Parathyroid adenoma (tissue), 2 donors: ENCODE measurements at regions not wholly inside any gene's neighbourhood (a gene's known extent, or its start where the extent isn't known, plus 50 kb on each side); places are given as distances from the start of the nearest gene placed in this dataset.

ENCODE experiments used
- H2AFZ ChIP-seq: fragments of 300-600 bp; sonication (generic); one replicate; pipeline ENCODE4 v1.7.0; 2017; ENCODE audit warnings: antibody characterized with exemption, mild to moderate bottlenecking
- H3K27ac ChIP-seq: fragments of 300-600 bp; sonication (generic); one replicate; pipeline ENCODE4 v1.7.0; 2017
- H3K27me3 ChIP-seq: fragments of 300-600 bp; sonication (generic); one replicate; pipeline ENCODE4 v1.7.0; 2017; ENCODE audit warnings: low read length; ENCODE audit not compliant: control insufficient read depth, insufficient read depth
- H3K36me3 ChIP-seq: fragments of 300-600 bp; sonication (generic); one replicate; pipeline ENCODE4 v1.7.0; 2017; ENCODE audit warnings: low read length; ENCODE audit not compliant: control insufficient read depth, insufficient read depth
- H3K4me1 ChIP-seq: fragments of 300-600 bp; sonication (generic); one replicate; pipeline ENCODE4 v1.7.0; 2017; ENCODE audit warnings: control low read depth
- H3K4me2 ChIP-seq: fragments of 300-600 bp; sonication (generic); one replicate; pipeline ENCODE4 v1.7.0; 2017; ENCODE audit warnings: low read length
- H3K4me3 ChIP-seq: fragments of 300-600 bp; sonication (generic); one replicate; pipeline ENCODE4 v1.7.0; 2017; ENCODE audit warnings: low read depth, low read length
- H3K79me2 ChIP-seq: fragments of 300-600 bp; sonication (generic); one replicate; pipeline ENCODE4 v1.7.0; 2017; ENCODE audit warnings: control low read depth
- H3K9ac ChIP-seq: fragments of 300-600 bp; sonication (generic); one replicate; pipeline ENCODE4 v1.7.0; 2017; ENCODE audit warnings: mild to moderate bottlenecking
- H3K9me3 ChIP-seq: fragments of 300-600 bp; sonication (generic); one replicate; pipeline ENCODE4 v1.7.0; 2017; ENCODE audit warnings: low read length; ENCODE audit not compliant: control insufficient read depth
- TF ChIP-seq, protein P1 (sequence below): fragments of 300-600 bp; sonication (generic); IDR thresholded peaks from one replicate; pipeline ENCODE4 v1.7.0; 2017; ENCODE audit warnings: antibody characterized with exemption, mild to moderate bottlenecking
- donor health status: primary hyperparathyroidism.

DNA sequence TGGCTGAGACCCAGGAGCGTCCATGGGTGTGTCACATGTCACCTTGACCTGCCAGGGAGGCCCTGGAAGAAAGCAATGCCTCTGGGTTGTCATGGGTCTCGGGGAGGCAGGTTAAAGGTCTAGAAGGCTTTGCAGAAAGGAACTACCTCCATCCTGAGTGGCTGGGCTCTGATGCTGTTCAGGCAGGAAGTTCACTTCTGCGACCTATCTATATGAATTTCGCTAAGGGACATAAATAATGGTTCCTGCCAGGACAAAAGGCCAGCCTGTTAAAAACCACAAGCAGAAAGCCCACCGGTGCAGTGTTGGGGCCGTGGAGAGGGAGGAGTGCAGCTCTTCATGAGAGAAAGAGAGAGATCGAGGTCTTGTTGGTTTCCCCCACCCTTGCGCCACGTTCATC, 182.9 kb downstream of the PTPN20 start:
- H3K27me3 ChIP-seq = no peaks in the 10 kb centered on the region
- H3K4me2 ChIP-seq = no peak overlapping the region
- H3K4me3 ChIP-seq = no peak overlapping the region
- no peaks in the 10 kb centered on the region for H3K36me3 ChIP-seq
- H2AFZ ChIP-seq = no peak overlapping the region
- no peak overlapping the region for H3K27ac ChIP-seq
- H3K9ac ChIP-seq = no peak overlapping the region
- TF ChIP-seq, protein P1, sequence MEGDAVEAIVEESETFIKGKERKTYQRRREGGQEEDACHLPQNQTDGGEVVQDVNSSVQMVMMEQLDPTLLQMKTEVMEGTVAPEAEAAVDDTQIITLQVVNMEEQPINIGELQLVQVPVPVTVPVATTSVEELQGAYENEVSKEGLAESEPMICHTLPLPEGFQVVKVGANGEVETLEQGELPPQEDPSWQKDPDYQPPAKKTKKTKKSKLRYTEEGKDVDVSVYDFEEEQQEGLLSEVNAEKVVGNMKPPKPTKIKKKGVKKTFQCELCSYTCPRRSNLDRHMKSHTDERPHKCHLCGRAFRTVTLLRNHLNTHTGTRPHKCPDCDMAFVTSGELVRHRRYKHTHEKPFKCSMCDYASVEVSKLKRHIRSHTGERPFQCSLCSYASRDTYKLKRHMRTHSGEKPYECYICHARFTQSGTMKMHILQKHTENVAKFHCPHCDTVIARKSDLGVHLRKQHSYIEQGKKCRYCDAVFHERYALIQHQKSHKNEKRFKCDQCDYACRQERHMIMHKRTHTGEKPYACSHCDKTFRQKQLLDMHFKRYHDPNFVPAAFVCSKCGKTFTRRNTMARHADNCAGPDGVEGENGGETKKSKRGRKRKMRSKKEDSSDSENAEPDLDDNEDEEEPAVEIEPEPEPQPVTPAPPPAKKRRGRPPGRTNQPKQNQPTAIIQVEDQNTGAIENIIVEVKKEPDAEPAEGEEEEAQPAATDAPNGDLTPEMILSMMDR = no peak
- H3K79me2 ChIP-seq = no peaks in the 10 kb centered on the region
- H3K4me1 ChIP-seq = no peaks in the 10 kb centered on the region
- no peaks in the 10 kb centered on the region for H3K9me3 ChIP-seq

DNA sequence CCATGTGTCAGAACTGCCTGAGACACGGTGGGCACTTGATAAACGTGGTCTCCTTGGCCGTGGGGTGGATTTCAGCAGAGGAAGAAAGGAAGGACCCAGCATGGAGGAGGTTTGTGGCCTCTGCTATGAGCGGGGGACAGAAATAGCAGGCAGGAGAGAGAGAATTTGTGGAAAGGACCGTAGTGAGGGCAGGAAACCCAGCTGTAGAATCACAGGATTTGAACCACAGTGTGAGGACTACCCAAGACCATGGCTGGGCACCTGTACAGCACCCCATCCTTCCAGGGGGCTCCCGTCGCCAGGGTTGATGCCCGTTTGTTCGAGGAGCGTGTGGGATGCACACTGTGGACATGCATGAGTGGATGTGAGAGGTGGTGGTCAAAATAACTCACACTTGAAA, 183.4 kb downstream of the PTPN20 start:
- no peaks in the 10 kb centered on the region for H3K4me1 ChIP-seq
- no peaks in the 10 kb centered on the region for H3K79me2 ChIP-seq
- H3K27me3 ChIP-seq = no peaks in the 10 kb centered on the region
- no peaks in the 10 kb centered on the region for H3K9me3 ChIP-seq
- no peak overlapping the region for H3K9ac ChIP-seq
- no peak overlapping the region for H3K4me3 ChIP-seq
- H2AFZ ChIP-seq = no peak overlapping the region
- TF ChIP-seq, protein P1 = no peak
- no peak overlapping the region for H3K4me2 ChIP-seq
- no peaks in the 10 kb centered on the region for H3K36me3 ChIP-seq
- H3K27ac ChIP-seq = no peak overlapping the region

DNA sequence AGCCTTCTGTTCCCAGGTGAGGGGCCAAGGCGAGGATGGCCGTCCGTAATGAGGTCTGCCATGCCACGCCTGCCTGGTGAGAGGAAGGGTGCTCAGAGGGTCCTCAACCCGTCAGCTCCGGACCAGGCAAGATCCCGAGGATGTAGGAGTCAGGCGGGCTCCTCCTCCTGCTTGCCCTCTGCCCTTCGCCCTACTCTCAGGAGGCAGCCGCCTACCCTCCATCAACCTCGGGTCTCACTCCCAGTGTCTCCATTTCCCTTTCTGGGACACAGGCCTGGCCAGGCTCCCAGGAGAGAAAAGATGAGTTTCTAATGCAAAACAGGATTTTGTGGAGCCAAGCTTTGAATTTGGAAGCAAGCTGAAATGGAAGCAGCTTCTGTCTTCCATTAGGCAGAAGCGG, 184.0 kb downstream of the PTPN20 start:
- H3K27me3 ChIP-seq = no peaks in the 10 kb centered on the region
- no peaks in the 10 kb centered on the region for H3K36me3 ChIP-seq
- H3K79me2 ChIP-seq = no peaks in the 10 kb centered on the region
- H3K4me3 ChIP-seq = no peak overlapping the region
- no peaks in the 10 kb centered on the region for H3K4me1 ChIP-seq
- TF ChIP-seq, protein P1 = no peak
- H3K4me2 ChIP-seq = no peak overlapping the region
- H3K9me3 ChIP-seq = no peaks in the 10 kb centered on the region
- no peak overlapping the region for H3K27ac ChIP-seq
- H2AFZ ChIP-seq = no peak overlapping the region
- H3K9ac ChIP-seq = no peak overlapping the region

DNA sequence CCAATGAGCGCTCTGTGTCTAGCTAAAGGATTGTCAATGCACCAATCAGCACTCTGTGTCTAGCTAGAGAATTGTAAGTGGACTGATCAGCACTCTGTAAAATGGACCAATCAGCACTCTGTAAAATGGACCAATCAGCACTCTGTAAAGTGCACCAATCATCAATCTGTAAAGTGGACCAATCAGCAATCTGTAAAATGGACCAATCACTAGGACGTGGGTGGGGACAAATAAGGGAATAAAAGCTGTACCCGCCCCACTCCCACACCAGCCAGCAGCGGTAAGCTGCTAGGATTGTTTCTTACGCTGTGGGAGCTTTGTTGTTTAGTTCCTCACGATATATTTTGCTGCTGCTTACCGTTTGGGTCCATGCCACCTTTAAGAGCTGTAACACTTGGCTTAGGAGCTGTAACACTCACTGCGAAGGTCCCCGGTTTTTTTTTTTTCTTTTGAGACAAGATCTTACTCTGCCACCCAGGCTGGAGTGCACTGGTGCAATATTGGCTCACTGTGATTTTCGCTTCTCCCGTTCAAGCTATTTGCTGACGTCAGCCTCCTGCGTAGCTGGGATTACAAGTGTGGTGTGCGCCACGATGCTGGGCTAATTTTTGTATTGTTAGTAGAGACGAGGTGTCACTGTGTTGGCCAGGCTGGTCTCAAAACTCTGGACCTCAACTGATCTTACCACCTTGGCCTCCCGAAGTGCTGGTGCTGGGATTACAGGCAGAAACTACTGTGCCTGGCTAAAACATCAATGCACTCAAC, 184.8 kb downstream of the PTPN20 start:
- Histone ChIP-seq H3K27ac (no peak overlapping the region), H3K4me2 (no peak overlapping the region), H3K79me2 (no peaks in the 10 kb centered on the region), H3K36me3 (no peaks in the 10 kb centered on the region), H3K27me3 (no peaks in the 10 kb centered on the region), H3K4me1 (no peaks in the 10 kb centered on the region), H3K9ac (no peak overlapping the region), H3K4me3 (no peak overlapping the region), H3K9me3 (no peaks in the 10 kb centered on the region), H2AFZ (no peak overlapping the region)
- TF ChIP-seq, protein P1 = no peak

DNA sequence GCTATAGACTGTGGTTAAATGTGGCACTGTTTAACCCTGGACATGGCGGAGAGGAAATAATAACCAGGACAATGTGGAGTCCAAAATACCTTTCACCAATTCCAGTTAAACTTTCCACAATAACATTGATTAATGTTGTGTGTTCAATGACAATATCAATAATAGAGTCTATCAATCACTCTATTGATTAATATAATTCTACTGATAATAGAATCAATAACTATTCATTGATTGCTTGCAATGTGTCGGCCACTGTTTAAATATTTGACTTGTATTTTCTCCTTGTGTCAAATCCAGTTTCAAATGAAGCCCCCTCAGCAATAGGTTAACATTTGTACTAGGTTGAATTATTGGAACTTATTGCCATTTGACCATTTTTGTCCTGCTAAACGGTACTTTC, 187.0 kb downstream of the PTPN20 start:
- no peak overlapping the region for H3K4me3 ChIP-seq
- no peak overlapping the region for H3K27ac ChIP-seq
- no peaks in the 10 kb centered on the region for H3K36me3 ChIP-seq
- H3K9me3 ChIP-seq = no peaks in the 10 kb centered on the region
- no peak overlapping the region for H2AFZ ChIP-seq
- no peak overlapping the region for H3K4me2 ChIP-seq
- TF ChIP-seq, protein P1 = no peak
- no peak overlapping the region for H3K9ac ChIP-seq
- no peaks in the 10 kb centered on the region for H3K79me2 ChIP-seq
- H3K4me1 ChIP-seq = no peaks in the 10 kb centered on the region
- H3K27me3 ChIP-seq = no peaks in the 10 kb centered on the region
